ENCODE measurements at regions not wholly inside any gene's neighbourhood (a gene's known extent, or its start where the extent isn't known, plus 50 kb on each side); places are given as distances from the start of the nearest gene placed in this dataset.

- Mint-ChIP-seq H3K27ac (no peak overlapping the region), H3K4me1 (ENCODE audit: low read depth) (peaks cover 4% of the 10 kb centered on the region), H3K27me3 (peaks cover 25% of the 10 kb centered on the region), H3K4me3 (ENCODE audit: low read depth) (no peak overlapping the region), H3K36me3 (ENCODE audit: insufficient read depth) (no peaks in the 10 kb centered on the region), H3K9me3 (ENCODE audit: low read depth) (no peaks in the 10 kb centered on the region)
- no peak for DNase-seq (ENCODE audit: low spot score, unreplicated experiment)
- TF ChIP-seq CTCF (IDR thresholded peaks at IDR 0.05; ENCODE audit: unreplicated experiment) = no peak
Measured at GRCh38 chr10:71006506-71006905, 118.1 kb upstream of the PCBD1 start.

- peaks cover 4% of the 10 kb centered on the region for H3K4me1 Mint-ChIP-seq (ENCODE audit: low read depth)
- no peak for TF ChIP-seq CTCF (IDR thresholded peaks at IDR 0.05; ENCODE audit: unreplicated experiment)
- no peak overlapping the region for H3K4me3 Mint-ChIP-seq (ENCODE audit: low read depth)
Measured at GRCh38 chr10:71007516-71007915, 119.2 kb upstream of the PCBD1 start.

GRCh38 chr10:71008150-71008549, 119.8 kb upstream of the PCBD1 start:
- TF ChIP-seq CTCF (IDR thresholded peaks at IDR 0.05; ENCODE audit: unreplicated experiment) = no peak
- no peak for DNase-seq (ENCODE audit: low spot score, unreplicated experiment)
- H3K36me3 Mint-ChIP-seq (ENCODE audit: insufficient read depth) = no peaks in the 10 kb centered on the region
- H3K9me3 Mint-ChIP-seq (ENCODE audit: low read depth) = no peaks in the 10 kb centered on the region
- peaks cover 4% of the 10 kb centered on the region for H3K4me1 Mint-ChIP-seq (ENCODE audit: low read depth)
- H3K27me3 Mint-ChIP-seq = peaks cover 20% of the 10 kb centered on the region
- no peak overlapping the region for H3K4me3 Mint-ChIP-seq (ENCODE audit: low read depth)
- H3K27ac Mint-ChIP-seq = no peak overlapping the region

More at GRCh38 chr10:71007516-71007915, 119.2 kb upstream of the PCBD1 start:
- Mint-ChIP-seq H3K36me3 (ENCODE audit: insufficient read depth) (no peaks in the 10 kb centered on the region), H3K9me3 (ENCODE audit: low read depth) (no peaks in the 10 kb centered on the region), H3K27ac (no peak overlapping the region), H3K27me3 (peaks cover 25% of the 10 kb centered on the region)
- no peak for DNase-seq (ENCODE audit: low spot score, unreplicated experiment)

- H3K36me3 Mint-ChIP-seq (ENCODE audit: insufficient read depth) = no peaks in the 10 kb centered on the region
- H3K4me1 Mint-ChIP-seq (ENCODE audit: low read depth) = peaks cover 4% of the 10 kb centered on the region
- TF ChIP-seq CTCF (IDR thresholded peaks at IDR 0.05; ENCODE audit: unreplicated experiment) = no peak
- DNase-seq (ENCODE audit: low spot score, unreplicated experiment) = no peak
- H3K27me3 Mint-ChIP-seq = peaks cover 18% of the 10 kb centered on the region
- no peak overlapping the region for H3K27ac Mint-ChIP-seq
- H3K9me3 Mint-ChIP-seq (ENCODE audit: low read depth) = no peaks in the 10 kb centered on the region
- H3K4me3 Mint-ChIP-seq (ENCODE audit: low read depth) = no peak overlapping the region
Measured at GRCh38 chr10:71009126-71009525, 120.8 kb upstream of the PCBD1 start.

GRCh38 chr10:71010730-71011129, 122.4 kb upstream of the PCBD1 start:
- no peak overlapping the region for H3K27ac Mint-ChIP-seq
- H3K4me1 Mint-ChIP-seq (ENCODE audit: low read depth) = peaks cover 4% of the 10 kb centered on the region
- no peak overlapping the region for H3K4me3 Mint-ChIP-seq (ENCODE audit: low read depth)
- no peaks in the 10 kb centered on the region for H3K36me3 Mint-ChIP-seq (ENCODE audit: insufficient read depth)
- peaks cover 22% of the 10 kb centered on the region for H3K27me3 Mint-ChIP-seq
- no peak for TF ChIP-seq CTCF (IDR thresholded peaks at IDR 0.05; ENCODE audit: unreplicated experiment)
- DNase-seq (ENCODE audit: low spot score, unreplicated experiment) = no peak
- no peaks in the 10 kb centered on the region for H3K9me3 Mint-ChIP-seq (ENCODE audit: low read depth)
